ENCODE measurements at regions not wholly inside any gene's neighbourhood (a gene's known extent, or its start where the extent isn't known, plus 50 kb on each side); places are given as distances from the start of the nearest gene placed in this dataset.

GRCh38 chr5:77892061-77893010, 116.2 kb upstream of the TBCA start:
- no peak for TF ChIP-seq CC2D1A (IDR thresholded peaks at IDR 0.05)
- no peak for TF ChIP-seq ZNF217 (CRISPR knock-in tag; IDR thresholded peaks at IDR 0.05)
- TF ChIP-seq GTF3C2 (IDR thresholded peaks at IDR 0.05; ENCODE audit: borderline replicate concordance, extremely low read depth, insufficient read length): no peak
- TF ChIP-seq KHSRP (IDR thresholded peaks at IDR 0.05): no peak
- TF ChIP-seq EZH2 (IDR thresholded peaks at IDR 0.05; ENCODE audit: borderline replicate concordance, low read depth, low read length): no peak
- TF ChIP-seq ZKSCAN8 (CRISPR knock-in tag; IDR thresholded peaks at IDR 0.05): no peak
- TF ChIP-seq MYNN (IDR thresholded peaks at IDR 0.05): no peak
- no peak for TF ChIP-seq MYNN (CRISPR knock-in tag; IDR thresholded peaks at IDR 0.05)
- no peak for TF ChIP-seq CTCF (IDR thresholded peaks at IDR 0.05 in 2 of 3, conservative IDR thresholded peaks at IDR 0.05 in 1 of 3; ENCODE audit: insufficient read depth in 2 of 3, low read depth in 1 of 3, low read length in 3 of 3)
- TF ChIP-seq NFE2L1 (tag; IDR thresholded peaks at IDR 0.05; ENCODE audit: borderline replicate concordance, low read depth): no peak
- no peak for TF ChIP-seq CHD4 (IDR thresholded peaks at IDR 0.05; ENCODE audit: insufficient read depth, insufficient replicate concordance, low read depth, low read length, poor library complexity, severe bottlenecking)
- TF ChIP-seq HCFC1 (IDR thresholded peaks at IDR 0.05; ENCODE audit: low read depth, low read length): no peak
